Endothelial cell of umbilical vein (primary cell): ENCODE measurements at regions not wholly inside any gene's neighbourhood (a gene's known extent, or its start where the extent isn't known, plus 50 kb on each side); places are given as distances from the start of the nearest gene placed in this dataset.

Source experiments
- BruUV-seq: library from RNA; stranded (reverse); fragments of 400-500 nt; replicated peaks from 2 replicates; lab custom pipeline; 2021; lab: Mats Ljungman, UMichigan
- CTCF ChIA-PET: fragments of 300-600, 350-600 bp; sonication (Branson Sonifier 250); formaldehyde crosslinking; loops from one replicate; lab custom pipeline; 2021; ENCODE audit warnings: antibody characterized with exemption, inconsistent platforms; lab: Charles Lee
- POLR2A ChIA-PET: fragments of 300-600, 350-600 bp; sonication (Branson Sonifier 250); formaldehyde crosslinking; loops from one replicate; lab custom pipeline; 2021; ENCODE audit warnings: antibody characterized with exemption, inconsistent platforms; lab: Charles Lee
- DNase-seq: peaks from one replicate; pipeline ENCODE4 v3.0.0-alpha.2; 2011; ENCODE audit warnings: low read depth, low spot score
- FAIRE-seq: peaks from 2 replicates; lab custom pipeline; 2011; peaks lifted over from hg19 to GRCh38; lab: Jason Lieb, UNC
- H2AFZ ChIP-seq: 2 replicates; pipeline ENCODE4 v1.6.0; 2012; ENCODE audit warnings: low read depth, low read length, control low read depth, inconsistent platforms
- H3K27ac ChIP-seq: 2 replicates; pipeline ENCODE4 v1.5.1; 2011; ENCODE audit warnings: low read depth, mild to moderate bottlenecking, control low read depth, low read length, moderate library complexity; ENCODE audit not compliant: insufficient read depth
- H3K27me3 ChIP-seq, 2 experiments: 2 replicates each; pipeline versions ENCODE4 v1.6.0 to v1.6.1; 2011; ENCODE audit warnings: low read length in 2 of 2, mixed read lengths in 1 of 2; ENCODE audit not compliant: control insufficient read depth in 2 of 2, insufficient read depth in 2 of 2
- H3K36me3 ChIP-seq, 2 experiments: 2 replicates in 1 of 2; 3 replicates in 1 of 2; pipeline ENCODE4 v1.5.1; 2011; ENCODE audit warnings: low read length in 2 of 2, mild to moderate bottlenecking in 1 of 2, moderate library complexity in 1 of 2; ENCODE audit not compliant: control insufficient read depth in 2 of 2, insufficient read depth in 2 of 2; ENCODE audit errors: extremely low read depth in 1 of 2
- H3K4me1 ChIP-seq: 3 replicates; pipeline ENCODE4 v1.5.1; 2011; ENCODE audit warnings: mild to moderate bottlenecking, low read length; ENCODE audit not compliant: control insufficient read depth, insufficient read depth; ENCODE audit errors: extremely low read depth
- H3K4me2 ChIP-seq: 2 replicates; pipeline ENCODE4 v1.6.1; 2011; ENCODE audit warnings: low read length, control low read depth, mixed read lengths; ENCODE audit not compliant: insufficient read depth
- H3K4me3 ChIP-seq, 3 experiments: fragments of 200-600 bp in 1 of 3; sonication (generic), shearing (Covaris generic) in 1 of 3; replicated peaks in 1 of 3; 2 replicates each; pipeline ENCODE4 v1.5.1; 2011 to 2016; ENCODE audit warnings: control low read depth in 3 of 3, low read length in 3 of 3, mild to moderate bottlenecking in 2 of 3, inconsistent platforms in 1 of 3, low read depth in 1 of 3, moderate library complexity in 1 of 3; ENCODE audit not compliant: insufficient read depth in 1 of 3
- H3K79me2 ChIP-seq: 2 replicates; pipeline ENCODE4 v1.6.0; 2012; ENCODE audit warnings: low read length, inconsistent platforms; ENCODE audit not compliant: control insufficient read depth, insufficient read depth
- H3K9ac ChIP-seq: replicated peaks from 2 replicates; pipeline ENCODE3; 2011; ENCODE audit warnings: low read length, control low read depth; ENCODE audit not compliant: insufficient read depth; ENCODE audit errors: extremely low read depth
- H3K9me1 ChIP-seq: replicated peaks from 3 replicates; pipeline ENCODE4 v1.6.0; 2011; ENCODE audit warnings: mild to moderate bottlenecking, low read length; ENCODE audit not compliant: control insufficient read depth, insufficient read depth; ENCODE audit errors: extremely low read depth
- H3K9me3 ChIP-seq: replicated peaks from 2 replicates; pipeline ENCODE4 v1.5.1; 2012; ENCODE audit warnings: low read length, inconsistent platforms; ENCODE audit not compliant: control insufficient read depth, insufficient read depth
- H4K20me1 ChIP-seq: replicated peaks from 2 replicates; pipeline ENCODE3; 2011; ENCODE audit warnings: mild to moderate bottlenecking, low read length; ENCODE audit not compliant: control insufficient read depth, insufficient read depth; ENCODE audit errors: extremely low read depth
- EZH2 ChIP-seq: IDR thresholded peaks from 2 replicates; pipeline ENCODE4 v1.6.1; 2012; ENCODE audit warnings: borderline replicate concordance, low read depth, mild to moderate bottlenecking, moderate library complexity, low read length, inconsistent platforms; ENCODE audit not compliant: severe bottlenecking
- FOS ChIP-seq: IDR thresholded peaks from 2 replicates; pipeline ENCODE4 v1.6.1; 2011; ENCODE audit warnings: mild to moderate bottlenecking, low read length, moderate library complexity, borderline replicate concordance; ENCODE audit not compliant: insufficient read depth
- GATA2 ChIP-seq: IDR thresholded peaks from 2 replicates; pipeline ENCODE4 v1.7.0; 2011; ENCODE audit warnings: low read depth, mild to moderate bottlenecking, moderate library complexity, mixed read lengths, low read length; ENCODE audit not compliant: insufficient read length, insufficient read depth
- JUN ChIP-seq: IDR thresholded peaks from 2 replicates; pipeline ENCODE4 v1.6.1; 2011; ENCODE audit warnings: borderline replicate concordance, low read depth; ENCODE audit not compliant: insufficient read length, insufficient read depth
- MYC ChIP-seq: IDR thresholded peaks from one replicate; pipeline ENCODE4 v1.6.1; 2011; ENCODE audit warnings: mild to moderate bottlenecking, low read depth, low read length
- POLR2A ChIP-seq: IDR thresholded peaks from 2 replicates; pipeline ENCODE4 v1.6.1; 2012; ENCODE audit warnings: low read depth, mild to moderate bottlenecking, control low read depth, low read length
- POLR2AphosphoS5 ChIP-seq: IDR thresholded peaks from 2 replicates; pipeline ENCODE4 v1.6.1; 2012; ENCODE audit warnings: low read depth, mild to moderate bottlenecking, control low read depth, low read length, moderate library complexity; ENCODE audit not compliant: insufficient read depth
- dilution Hi-C: fragments of 300-500 bp; cut with MboI; formaldehyde crosslinking; loops from one replicate; pipeline ENCODE4 v1.15.0; 2019; ENCODE audit warnings: low sequenced_read_pairs; ENCODE audit not compliant: extremely low pct_ligation_motif_present
- intact Hi-C: fragments of 100-400 bp; cut with micrococcal nuclease; formaldehyde crosslinking; loops from one replicate; pipeline ENCODE4 v1.10.0; 2022
- TF ChIP-seq, protein P1 (sequence below), 2 donors: IDR thresholded peaks; 1 replicate in 1 of 2; 2 replicates in 1 of 2; pipeline ENCODE4 v1.5.1; 2011; ENCODE audit warnings: low read length in 2 of 2, mild to moderate bottlenecking in 2 of 2, moderate library complexity in 2 of 2, control low read depth in 1 of 2, inconsistent platforms in 1 of 2, low read depth in 1 of 2; ENCODE audit not compliant: insufficient read depth in 1 of 2; ENCODE audit errors: extremely low read depth in 1 of 2
- TF ChIP-seq, protein P2 (sequence below): IDR thresholded peaks from 2 replicates; pipeline ENCODE4 v1.6.1; 2011; ENCODE audit not compliant: insufficient read depth, insufficient read length

DNA sequence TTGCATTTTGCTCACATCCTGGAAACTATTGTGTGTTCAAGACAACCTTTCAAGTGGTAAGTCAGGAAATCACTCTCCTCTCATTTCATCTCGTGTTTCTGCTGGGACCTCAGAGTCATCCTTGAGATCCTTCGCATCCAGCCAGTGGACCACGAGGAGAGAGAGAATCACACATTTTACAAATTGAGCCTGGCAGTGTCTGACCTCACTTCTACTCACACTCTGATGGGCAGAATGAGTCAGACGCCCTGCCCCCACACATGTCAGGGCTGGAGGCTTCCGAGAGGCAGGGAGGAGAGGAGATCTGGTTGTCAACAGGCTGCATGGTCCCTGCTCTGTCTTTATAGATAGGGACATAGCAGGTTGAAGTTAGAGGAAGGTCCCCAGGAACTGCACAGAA lies 509.7 kb downstream of the AJAP1 start:
- TF ChIP-seq MYC (no peak), POLR2A (no peak), JUN (no peak), FOS (no peak), GATA2 (no peak)
- TF ChIP-seq, protein P1, sequence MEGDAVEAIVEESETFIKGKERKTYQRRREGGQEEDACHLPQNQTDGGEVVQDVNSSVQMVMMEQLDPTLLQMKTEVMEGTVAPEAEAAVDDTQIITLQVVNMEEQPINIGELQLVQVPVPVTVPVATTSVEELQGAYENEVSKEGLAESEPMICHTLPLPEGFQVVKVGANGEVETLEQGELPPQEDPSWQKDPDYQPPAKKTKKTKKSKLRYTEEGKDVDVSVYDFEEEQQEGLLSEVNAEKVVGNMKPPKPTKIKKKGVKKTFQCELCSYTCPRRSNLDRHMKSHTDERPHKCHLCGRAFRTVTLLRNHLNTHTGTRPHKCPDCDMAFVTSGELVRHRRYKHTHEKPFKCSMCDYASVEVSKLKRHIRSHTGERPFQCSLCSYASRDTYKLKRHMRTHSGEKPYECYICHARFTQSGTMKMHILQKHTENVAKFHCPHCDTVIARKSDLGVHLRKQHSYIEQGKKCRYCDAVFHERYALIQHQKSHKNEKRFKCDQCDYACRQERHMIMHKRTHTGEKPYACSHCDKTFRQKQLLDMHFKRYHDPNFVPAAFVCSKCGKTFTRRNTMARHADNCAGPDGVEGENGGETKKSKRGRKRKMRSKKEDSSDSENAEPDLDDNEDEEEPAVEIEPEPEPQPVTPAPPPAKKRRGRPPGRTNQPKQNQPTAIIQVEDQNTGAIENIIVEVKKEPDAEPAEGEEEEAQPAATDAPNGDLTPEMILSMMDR (IDR thresholded peaks at IDR 0.05; ENCODE audit: extremely low read depth in 1 of 2, insufficient read depth in 1 of 2, low read depth in 1 of 2, low read length in 2 of 2): no peak
- Histone ChIP-seq H2AFZ (no peak overlapping the region), H3K4me3 (no peak overlapping the region), H3K4me2 (no peak overlapping the region), H4K20me1 (no peaks in the 10 kb centered on the region), H3K79me2 (no peaks in the 10 kb centered on the region), H3K27me3 (no peaks in the 10 kb centered on the region), H3K9me1 (no peaks in the 10 kb centered on the region), H3K36me3 (no peaks in the 10 kb centered on the region), H3K9me3 (peaks cover 2% of the 10 kb centered on the region), H3K4me1 (no peaks in the 10 kb centered on the region), H3K9ac (no peak overlapping the region), H3K27ac (no peak overlapping the region)
- ChIA-PET POLR2A (no interaction called here), CTCF (no interaction called here)
- no peak for DNase-seq
- intact Hi-C loops: no loop called here
- no peak for FAIRE-seq
- dilution Hi-C loops: no loop called here
- BruUV-seq: no TSS peak

DNA sequence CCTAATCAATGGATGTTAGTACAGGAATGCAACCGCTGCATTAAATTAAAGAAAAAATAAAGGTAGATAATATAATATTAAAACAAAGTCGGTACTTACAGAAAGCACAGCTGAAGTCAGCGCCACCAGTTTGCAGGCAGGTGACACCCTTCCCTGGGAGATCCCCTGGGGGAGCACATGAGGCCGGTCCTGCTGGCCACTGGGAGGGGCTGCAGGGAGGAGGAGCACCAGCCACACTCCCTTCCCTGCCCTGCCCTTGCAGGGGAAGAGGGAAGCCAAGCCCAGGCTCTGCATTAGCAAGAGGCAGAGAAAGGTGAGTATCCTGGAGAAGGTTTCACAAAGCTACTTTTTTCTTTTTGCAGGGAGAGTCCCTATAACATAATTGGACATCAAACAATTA lies 507.0 kb downstream of the AJAP1 start:
- H3K9me1 ChIP-seq: no peaks in the 10 kb centered on the region
- peaks cover 2% of the 10 kb centered on the region for H3K9me3 ChIP-seq
- TF ChIP-seq POLR2A (no peak), EZH2 (no peak), JUN (no peak), POLR2AphosphoS5 (no peak), MYC (no peak), GATA2 (no peak), FOS (no peak)
- TF ChIP-seq, protein P2, sequence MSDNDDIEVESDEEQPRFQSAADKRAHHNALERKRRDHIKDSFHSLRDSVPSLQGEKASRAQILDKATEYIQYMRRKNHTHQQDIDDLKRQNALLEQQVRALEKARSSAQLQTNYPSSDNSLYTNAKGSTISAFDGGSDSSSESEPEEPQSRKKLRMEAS: no peak
- TF ChIP-seq, protein P1 (IDR thresholded peaks at IDR 0.05; ENCODE audit: extremely low read depth in 1 of 2, insufficient read depth in 1 of 2, low read depth in 1 of 2, low read length in 2 of 2): no peak
- dilution Hi-C loops: no loop called here
- no TSS peak for BruUV-seq
- FAIRE-seq: no peak
- H3K4me1 ChIP-seq: no peaks in the 10 kb centered on the region
- ChIA-PET POLR2A (no interaction called here), CTCF (no interaction called here)
- H3K4me3 ChIP-seq: no peak overlapping the region
- H3K79me2 ChIP-seq: no peaks in the 10 kb centered on the region
- no peak overlapping the region for H3K27ac ChIP-seq
- no peak overlapping the region for H3K4me2 ChIP-seq
- H3K36me3 ChIP-seq: no peaks in the 10 kb centered on the region
- no peak overlapping the region for H2AFZ ChIP-seq
- intact Hi-C loops: no loop called here
- no peaks in the 10 kb centered on the region for H3K27me3 ChIP-seq
- no peaks in the 10 kb centered on the region for H4K20me1 ChIP-seq
- no peak overlapping the region for H3K9ac ChIP-seq
- no peak for DNase-seq
